ENCODE measurements at regions not wholly inside any gene's neighbourhood (a gene's known extent, or its start where the extent isn't known, plus 50 kb on each side); places are given as distances from the start of the nearest gene placed in this dataset.
A peak's percentile ranks its signal among the peaks of the same experiment; 100 is the strongest.

DNA sequence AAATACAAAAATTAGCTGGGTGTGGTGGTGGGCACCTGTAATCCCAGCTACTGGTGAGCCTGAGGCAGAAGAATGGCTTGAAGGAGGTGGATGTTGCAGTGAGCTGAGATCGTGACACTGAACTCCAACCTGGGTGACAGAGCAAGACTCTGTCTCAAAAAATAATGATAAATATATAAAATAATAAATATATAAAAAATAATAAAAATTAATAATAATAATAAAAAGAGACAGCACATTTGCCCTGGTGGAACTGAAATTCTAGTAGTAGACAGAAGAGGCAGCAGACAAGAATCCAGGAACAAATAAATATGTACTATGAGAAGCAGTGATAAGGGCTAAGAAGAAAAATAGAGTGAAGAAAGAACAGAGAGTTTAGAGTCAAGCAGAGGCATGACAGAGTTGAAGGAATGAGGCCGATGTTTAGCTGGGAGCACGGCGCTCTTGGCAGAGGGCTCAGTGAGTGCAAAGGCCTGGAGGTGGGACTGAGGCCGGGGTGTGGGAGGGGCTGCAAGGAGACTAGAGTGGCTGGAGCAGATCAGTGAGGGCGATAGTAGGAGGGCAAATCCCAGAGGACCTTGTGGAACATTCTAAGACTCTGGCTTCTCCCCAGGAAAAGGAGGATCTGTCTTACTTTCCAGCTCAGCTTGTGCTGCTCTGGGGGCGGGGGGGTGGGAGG, 410.3 kb downstream of the MN1 start:
- no peaks in the 10 kb centered on the region for H3K79me1 ChIP-seq (ENCODE audit: low read length)
- H4K8ac ChIP-seq (ENCODE audit: low read depth, low read length), result no peak overlapping the region
- no CpG with 5 or more reads among the region's 7 CpGs for WGBS (ENCODE audit: extremely low coverage, insufficient coverage, low lambda C conversion rate)
- DNase-seq, result peak; percentile 41
- H3K23ac ChIP-seq (ENCODE audit: low read length), result no peak overlapping the region
- H3K9ac ChIP-seq (ENCODE audit: low read length), result no peak overlapping the region
- no peaks in the 10 kb centered on the region for H3K27me3 ChIP-seq (ENCODE audit: insufficient read depth, low read length, poor library complexity)
- no peaks in the 10 kb centered on the region for H3K4me1 ChIP-seq (ENCODE audit: control insufficient read depth, low read depth, low read length)
- no peak overlapping the region for H3K27ac ChIP-seq (ENCODE audit: low read depth, low read length)
- H3K56ac ChIP-seq (ENCODE audit: low read length), result no peak overlapping the region
- no peak overlapping the region for H3K4me3 ChIP-seq (ENCODE audit: low read length)
- H3K36me3 ChIP-seq (ENCODE audit: control insufficient read depth, insufficient read depth, low read length), result no peaks in the 10 kb centered on the region
- H2BK5ac ChIP-seq (ENCODE audit: low read length), result no peak overlapping the region
- no peak overlapping the region for H3K4me2 ChIP-seq (ENCODE audit: low read length)
- H4K5ac ChIP-seq (ENCODE audit: low read length), result no peak overlapping the region
- no peaks in the 10 kb centered on the region for H3K79me2 ChIP-seq (ENCODE audit: control insufficient read depth, insufficient read depth, low read length)
- no peak overlapping the region for H3K18ac ChIP-seq (ENCODE audit: low read length)
- no peak overlapping the region for H3K4ac ChIP-seq (ENCODE audit: low read depth, low read length)
- H2BK15ac ChIP-seq (replicated peaks; ENCODE audit: low read depth), result no peak overlapping the region
- no peak overlapping the region for H2BK120ac ChIP-seq (ENCODE audit: low read depth, low read length)
- no peak overlapping the region for H2AK5ac ChIP-seq (ENCODE audit: low read length)

DNA sequence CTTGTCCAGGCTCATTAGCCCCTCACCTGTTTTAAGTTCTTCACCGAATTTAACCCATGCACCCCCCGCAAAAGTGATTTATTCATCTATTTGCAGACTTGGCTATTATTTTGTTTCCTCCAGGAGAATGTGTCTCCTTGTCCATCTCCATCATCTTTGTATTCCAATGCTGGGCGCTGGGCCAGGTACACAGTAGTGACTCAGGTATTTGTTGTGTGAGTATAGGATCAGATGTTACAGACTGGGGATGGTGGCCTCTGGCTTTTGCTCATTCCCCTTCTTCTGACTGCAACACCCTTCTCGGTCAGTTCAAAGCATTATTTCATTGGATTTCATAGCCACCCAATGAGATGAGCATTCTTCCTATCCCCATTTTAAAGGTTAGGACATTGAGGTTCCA, 408.2 kb downstream of the MN1 start:
- H3K4me3 ChIP-seq (ENCODE audit: low read length), result no peak overlapping the region
- WGBS (ENCODE audit: extremely low coverage, insufficient coverage, low lambda C conversion rate), result no CpG with 5 or more reads among the region's 4 CpGs

DNA sequence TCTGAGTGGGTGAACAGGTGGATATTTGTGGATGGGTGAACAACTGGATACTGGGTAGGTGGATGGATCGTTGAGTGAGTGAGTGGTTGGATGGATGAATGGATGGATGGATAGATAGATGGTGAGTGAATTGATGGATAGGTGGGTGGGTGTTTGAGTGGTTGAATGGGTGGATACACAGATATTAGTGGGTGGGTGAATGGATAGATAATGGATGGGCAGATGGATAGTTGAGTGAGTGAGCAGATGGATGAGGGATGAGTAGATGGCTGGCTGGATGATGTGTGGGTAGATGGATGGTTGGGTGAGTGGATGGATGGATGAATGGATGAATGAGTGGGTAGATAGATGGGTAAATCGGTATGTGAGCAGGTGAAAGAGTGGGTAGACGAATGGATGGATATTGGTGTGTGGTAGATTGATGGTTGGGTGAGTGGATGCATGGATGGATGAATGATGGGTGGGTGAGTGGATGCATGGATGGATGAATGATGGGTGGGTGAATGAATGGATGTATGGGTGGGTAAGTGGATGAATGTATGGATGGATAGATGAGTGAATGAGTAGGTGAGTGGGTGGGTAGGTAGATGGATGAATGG, 406.7 kb downstream of the MN1 start:
- 100% methylated on average over 1 of the region's 3 CpGs for WGBS (ENCODE audit: extremely low coverage, insufficient coverage, low lambda C conversion rate)

More for the DNA sequence above, 408.2 kb downstream of the MN1 start:
- no peak overlapping the region for H2BK120ac ChIP-seq (ENCODE audit: low read depth, low read length)
- H3K9ac ChIP-seq (ENCODE audit: low read length), result no peak overlapping the region
- H3K4ac ChIP-seq (ENCODE audit: low read depth, low read length), result no peak overlapping the region
- H4K5ac ChIP-seq (ENCODE audit: low read length), result no peak overlapping the region
- no peaks in the 10 kb centered on the region for H3K36me3 ChIP-seq (ENCODE audit: control insufficient read depth, insufficient read depth, low read length)
- H3K4me1 ChIP-seq (ENCODE audit: control insufficient read depth, low read depth, low read length), result no peaks in the 10 kb centered on the region
- no peak overlapping the region for H2AK5ac ChIP-seq (ENCODE audit: low read length)
- no peak overlapping the region for H4K8ac ChIP-seq (ENCODE audit: low read depth, low read length)
- no peak overlapping the region for H2BK15ac ChIP-seq (replicated peaks; ENCODE audit: low read depth)
- H3K18ac ChIP-seq (ENCODE audit: low read length), result no peak overlapping the region
- H3K23ac ChIP-seq (ENCODE audit: low read length), result no peak overlapping the region
- H3K4me2 ChIP-seq (ENCODE audit: low read length), result no peak overlapping the region
- no peak overlapping the region for H2BK5ac ChIP-seq (ENCODE audit: low read length)
- H3K79me2 ChIP-seq (ENCODE audit: control insufficient read depth, insufficient read depth, low read length), result no peaks in the 10 kb centered on the region
- no peak overlapping the region for H3K56ac ChIP-seq (ENCODE audit: low read length)
- H3K27ac ChIP-seq (ENCODE audit: low read depth, low read length), result no peak overlapping the region
- DNase-seq, result no peak
- no peaks in the 10 kb centered on the region for H3K79me1 ChIP-seq (ENCODE audit: low read length)
- no peaks in the 10 kb centered on the region for H3K27me3 ChIP-seq (ENCODE audit: insufficient read depth, low read length, poor library complexity)

DNA sequence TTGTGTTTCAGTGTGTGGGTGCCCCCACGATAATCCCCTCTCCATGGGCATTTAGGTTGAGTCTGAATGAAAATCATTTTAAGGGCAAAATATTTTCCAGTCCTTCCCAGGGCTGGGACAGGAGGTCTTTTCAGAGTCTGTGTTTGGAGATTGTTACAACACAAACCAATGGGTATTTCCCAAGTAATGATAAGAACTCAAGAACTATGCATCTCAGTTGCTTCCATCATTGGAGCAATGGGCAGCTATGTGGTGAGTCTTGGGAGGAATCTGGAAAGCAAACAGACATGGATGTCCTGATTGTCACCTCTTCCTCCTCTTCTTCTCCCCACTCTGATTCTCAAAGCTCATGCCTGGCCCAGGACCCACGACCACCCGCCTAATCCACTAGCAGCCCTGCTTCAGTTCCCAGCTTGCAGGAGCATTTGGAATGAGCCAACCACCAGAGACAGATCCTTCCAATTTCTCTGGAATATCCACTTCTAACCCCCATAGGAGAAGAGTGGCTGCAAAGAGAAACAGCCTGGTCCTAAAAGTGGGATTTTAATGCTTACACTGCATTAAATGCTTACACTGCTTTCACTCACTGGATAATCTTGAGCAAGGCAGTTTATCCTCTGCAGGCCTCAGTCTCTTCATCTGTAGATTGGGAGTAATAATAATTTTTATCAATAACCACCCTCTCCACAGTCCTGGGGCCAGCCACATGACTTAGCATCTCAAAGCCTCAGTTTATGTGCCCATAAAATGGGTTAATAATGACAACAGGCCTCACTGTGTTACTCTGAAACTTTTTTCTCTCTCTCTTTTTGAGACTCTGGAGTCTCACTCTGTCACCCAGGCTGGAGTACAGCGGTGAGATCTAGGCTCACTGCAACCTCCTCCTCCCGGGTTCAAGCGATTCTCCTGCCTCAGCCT, 404.3 kb downstream of the MN1 start:
- no peaks in the 10 kb centered on the region for H3K4me1 ChIP-seq (ENCODE audit: control insufficient read depth, low read depth, low read length)
- no peak overlapping the region for H4K8ac ChIP-seq (ENCODE audit: low read depth, low read length)
- no peak overlapping the region for H3K4me2 ChIP-seq (ENCODE audit: low read length)
- no peaks in the 10 kb centered on the region for H3K79me2 ChIP-seq (ENCODE audit: control insufficient read depth, insufficient read depth, low read length)
- H2BK5ac ChIP-seq (ENCODE audit: low read length), result no peak overlapping the region
- H3K36me3 ChIP-seq (ENCODE audit: control insufficient read depth, insufficient read depth, low read length), result no peaks in the 10 kb centered on the region
- H2BK15ac ChIP-seq (replicated peaks; ENCODE audit: low read depth), result no peak overlapping the region
- H3K4me3 ChIP-seq (ENCODE audit: low read length), result no peak overlapping the region
- H4K5ac ChIP-seq (ENCODE audit: low read length), result no peak overlapping the region
- H3K27me3 ChIP-seq (ENCODE audit: insufficient read depth, low read length, poor library complexity), result no peaks in the 10 kb centered on the region
- no peak overlapping the region for H2AK5ac ChIP-seq (ENCODE audit: low read length)
- no peaks in the 10 kb centered on the region for H3K79me1 ChIP-seq (ENCODE audit: low read length)
- DNase-seq, result no peak
- no peak overlapping the region for H2BK120ac ChIP-seq (ENCODE audit: low read depth, low read length)
- no peak overlapping the region for H3K18ac ChIP-seq (ENCODE audit: low read length)
- H3K27ac ChIP-seq (ENCODE audit: low read depth, low read length), result no peak overlapping the region
- no peak overlapping the region for H3K9ac ChIP-seq (ENCODE audit: low read length)
- H3K4ac ChIP-seq (ENCODE audit: low read depth, low read length), result no peak overlapping the region
- no peak overlapping the region for H3K56ac ChIP-seq (ENCODE audit: low read length)
- WGBS (ENCODE audit: extremely low coverage, insufficient coverage, low lambda C conversion rate), result no CpG with 5 or more reads among the region's 6 CpGs
- H3K23ac ChIP-seq (ENCODE audit: low read length), result no peak overlapping the region

More for the DNA sequence above, 406.7 kb downstream of the MN1 start:
- no peak overlapping the region for H2BK120ac ChIP-seq (ENCODE audit: low read depth, low read length)
- no peak overlapping the region for H3K56ac ChIP-seq (ENCODE audit: low read length)
- no peaks in the 10 kb centered on the region for H3K79me1 ChIP-seq (ENCODE audit: low read length)
- H4K8ac ChIP-seq (ENCODE audit: low read depth, low read length), result no peak overlapping the region
- no peak overlapping the region for H2BK15ac ChIP-seq (replicated peaks; ENCODE audit: low read depth)
- DNase-seq, result no peak
- no peaks in the 10 kb centered on the region for H3K79me2 ChIP-seq (ENCODE audit: control insufficient read depth, insufficient read depth, low read length)
- no peak overlapping the region for H3K27ac ChIP-seq (ENCODE audit: low read depth, low read length)
- no peak overlapping the region for H3K4ac ChIP-seq (ENCODE audit: low read depth, low read length)
- H3K9ac ChIP-seq (ENCODE audit: low read length), result no peak overlapping the region
- no peak overlapping the region for H2AK5ac ChIP-seq (ENCODE audit: low read length)
- no peaks in the 10 kb centered on the region for H3K36me3 ChIP-seq (ENCODE audit: control insufficient read depth, insufficient read depth, low read length)
- no peak overlapping the region for H3K4me2 ChIP-seq (ENCODE audit: low read length)
- no peak overlapping the region for H3K23ac ChIP-seq (ENCODE audit: low read length)
- no peak overlapping the region for H3K4me3 ChIP-seq (ENCODE audit: low read length)
- no peak overlapping the region for H2BK5ac ChIP-seq (ENCODE audit: low read length)
- no peaks in the 10 kb centered on the region for H3K27me3 ChIP-seq (ENCODE audit: insufficient read depth, low read length, poor library complexity)
- no peaks in the 10 kb centered on the region for H3K4me1 ChIP-seq (ENCODE audit: control insufficient read depth, low read depth, low read length)
- no peak overlapping the region for H3K18ac ChIP-seq (ENCODE audit: low read length)
- H4K5ac ChIP-seq (ENCODE audit: low read length), result no peak overlapping the region

DNA sequence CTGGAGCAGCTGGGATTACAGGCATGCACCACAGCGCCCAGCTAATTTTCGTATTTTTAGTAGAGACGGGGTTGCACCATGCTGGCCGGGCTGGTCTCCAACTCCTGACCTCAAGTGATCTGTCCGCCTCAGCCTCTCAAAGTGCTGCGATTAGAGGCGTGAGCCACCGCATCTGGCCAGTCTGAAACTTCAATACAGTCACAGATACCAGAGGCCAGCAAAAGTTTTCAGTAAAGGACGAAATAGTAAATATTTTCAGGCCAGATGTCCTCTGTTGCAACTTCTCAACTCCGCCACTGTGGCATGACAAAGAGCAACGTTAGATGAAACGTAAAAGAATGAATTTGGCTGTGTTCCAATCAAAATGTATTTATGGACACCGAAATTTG, 403.6 kb downstream of the MN1 start:
- no peak overlapping the region for H3K4me3 ChIP-seq (ENCODE audit: low read length)
- no peak overlapping the region for H2AK5ac ChIP-seq (ENCODE audit: low read length)
- no peaks in the 10 kb centered on the region for H3K27me3 ChIP-seq (ENCODE audit: insufficient read depth, low read length, poor library complexity)
- no peak overlapping the region for H3K27ac ChIP-seq (ENCODE audit: low read depth, low read length)
- H4K8ac ChIP-seq (ENCODE audit: low read depth, low read length), result no peak overlapping the region
- H3K56ac ChIP-seq (ENCODE audit: low read length), result no peak overlapping the region
- no peak overlapping the region for H3K4me2 ChIP-seq (ENCODE audit: low read length)
- H3K4me1 ChIP-seq (ENCODE audit: control insufficient read depth, low read depth, low read length), result no peaks in the 10 kb centered on the region
- no peak overlapping the region for H2BK15ac ChIP-seq (replicated peaks; ENCODE audit: low read depth)
- no peaks in the 10 kb centered on the region for H3K79me2 ChIP-seq (ENCODE audit: control insufficient read depth, insufficient read depth, low read length)
- no peak overlapping the region for H3K23ac ChIP-seq (ENCODE audit: low read length)
- no peak for DNase-seq
- no CpG with 5 or more reads among the region's 13 CpGs for WGBS (ENCODE audit: extremely low coverage, insufficient coverage, low lambda C conversion rate)
- H3K9ac ChIP-seq (ENCODE audit: low read length), result no peak overlapping the region
- no peak overlapping the region for H4K5ac ChIP-seq (ENCODE audit: low read length)
- no peak overlapping the region for H2BK120ac ChIP-seq (ENCODE audit: low read depth, low read length)
- H2BK5ac ChIP-seq (ENCODE audit: low read length), result no peak overlapping the region
- H3K79me1 ChIP-seq (ENCODE audit: low read length), result no peaks in the 10 kb centered on the region
- H3K36me3 ChIP-seq (ENCODE audit: control insufficient read depth, insufficient read depth, low read length), result no peaks in the 10 kb centered on the region
- H3K18ac ChIP-seq (ENCODE audit: low read length), result no peak overlapping the region
- no peak overlapping the region for H3K4ac ChIP-seq (ENCODE audit: low read depth, low read length)

Data from mesendoderm (in vitro differentiated cells).